ENCODE measurements at regions not wholly inside any gene's neighbourhood (a gene's known extent, or its start where the extent isn't known, plus 50 kb on each side); places are given as distances from the start of the nearest gene placed in this dataset.

DNA sequence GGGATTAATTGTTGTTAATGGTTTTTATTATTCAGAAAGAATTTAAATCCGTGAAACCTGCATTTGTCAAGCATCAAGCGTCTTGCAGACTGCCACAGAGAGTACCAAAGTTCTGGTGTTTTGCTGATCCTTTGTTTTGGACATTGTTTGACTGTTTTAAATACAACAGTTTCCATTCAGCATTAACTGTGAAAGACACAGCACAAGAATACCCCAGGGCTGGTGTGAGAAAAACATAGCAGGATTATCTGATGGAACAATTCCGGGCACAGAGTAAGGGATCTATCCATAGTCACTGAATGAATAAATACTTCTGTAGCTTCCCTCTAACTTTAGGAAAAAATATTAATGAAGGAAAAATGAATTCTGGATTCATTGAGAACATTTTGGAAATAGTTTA is 202.3 kb downstream of the LTN1 start:
- no peak for DNase-seq
- no peaks in the 10 kb centered on the region for H3K27me3 ChIP-seq (ENCODE audit: control insufficient read depth in 1 of 2, insufficient read depth in 2 of 2, low read length in 1 of 2)
- no peaks in the 10 kb centered on the region for H3K36me3 ChIP-seq (ENCODE audit: control insufficient read depth in 1 of 2, insufficient read depth in 2 of 2, low read length in 1 of 2)
- intact Hi-C loops (cut with DNase I), result no loop called here
- peaks cover 1% of the 10 kb centered on the region for H3K9me3 ChIP-seq (ENCODE audit: control insufficient read depth, low read length)
- peaks cover 0 to 2% of the 10 kb centered on the region in 2 donors for H3K4me1 ChIP-seq (ENCODE audit: control insufficient read depth in 1 of 2, insufficient read depth in 2 of 2, low read length in 2 of 2)
- ATAC-seq (ENCODE audit: low FRiP score), result no peak
- 82 to 83% methylated on average over 3 of the region's 3 CpGs for WGBS, 2 donors
- H3K4me3 ChIP-seq (ENCODE audit: low read length in 2 of 2), result no peak overlapping the region
- no peak overlapping the region for H3K27ac ChIP-seq (ENCODE audit: low read depth in 1 of 2, low read length in 2 of 2)

DNA sequence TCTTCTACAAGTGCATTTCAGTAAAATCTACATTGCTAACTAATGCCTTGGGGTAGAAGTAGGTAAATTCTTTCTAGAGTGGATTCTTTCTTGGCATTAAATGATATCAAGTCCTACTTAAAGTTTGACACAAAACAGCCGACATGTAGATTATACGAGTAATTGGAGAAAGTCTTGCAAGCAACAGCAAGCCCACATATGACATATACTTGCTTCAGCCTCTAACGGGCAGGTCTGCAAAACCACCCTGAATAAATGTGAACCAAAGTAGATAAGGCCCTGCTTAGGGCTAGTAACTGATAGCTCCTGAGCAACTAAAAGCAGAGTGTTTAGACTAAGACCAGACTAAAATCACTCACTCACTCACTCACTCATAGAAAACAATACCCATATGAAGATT is 203.2 kb downstream of the LTN1 start:
- Histone ChIP-seq H3K4me1 (ENCODE audit: control insufficient read depth in 1 of 2, insufficient read depth in 2 of 2, low read length in 2 of 2) (peaks cover 0 to 2% of the 10 kb centered on the region in 2 donors), H3K27ac (ENCODE audit: low read depth in 1 of 2, low read length in 2 of 2) (no peak overlapping the region), H3K36me3 (ENCODE audit: control insufficient read depth in 1 of 2, insufficient read depth in 2 of 2, low read length in 1 of 2) (no peaks in the 10 kb centered on the region), H3K27me3 (ENCODE audit: control insufficient read depth in 1 of 2, insufficient read depth in 2 of 2, low read length in 1 of 2) (no peaks in the 10 kb centered on the region), H3K4me3 (ENCODE audit: low read length in 2 of 2) (no peak overlapping the region), H3K9me3 (ENCODE audit: control insufficient read depth, low read length) (peaks cover 1% of the 10 kb centered on the region)
- intact Hi-C loops (cut with DNase I), result no loop called here
- DNase-seq, result no peak
- 56 to 58% methylated on average over 3 of the region's 3 CpGs for WGBS, 2 donors
- ATAC-seq (ENCODE audit: low FRiP score), result no peak

DNA sequence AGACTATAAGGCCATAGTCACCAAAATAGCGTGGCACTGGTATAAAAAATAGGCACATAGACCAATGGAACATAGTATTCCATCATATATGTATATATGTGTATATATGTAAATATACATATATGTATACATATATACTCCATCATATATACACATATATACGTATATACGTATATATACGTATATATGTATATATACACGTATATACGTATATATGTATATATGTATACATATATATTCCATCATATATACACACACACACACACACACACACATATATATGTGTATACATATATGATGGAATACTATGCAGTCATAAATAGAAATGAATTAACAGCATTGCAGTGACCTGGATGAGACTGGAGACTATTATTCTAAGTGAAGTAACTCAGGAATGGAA is 204.6 kb downstream of the LTN1 start:
- no peak overlapping the region for H3K27ac ChIP-seq (ENCODE audit: low read depth in 1 of 2, low read length in 2 of 2)
- ATAC-seq (ENCODE audit: low FRiP score), result no peak
- 88 to 96% methylated on average over 6 of the region's 6 CpGs for WGBS, 2 donors
- H3K36me3 ChIP-seq (ENCODE audit: control insufficient read depth in 1 of 2, insufficient read depth in 2 of 2, low read length in 1 of 2), result no peaks in the 10 kb centered on the region
- H3K4me1 ChIP-seq (ENCODE audit: control insufficient read depth in 1 of 2, insufficient read depth in 2 of 2, low read length in 2 of 2), result peaks cover 0 to 2% of the 10 kb centered on the region in 2 donors
- H3K4me3 ChIP-seq (ENCODE audit: low read length in 2 of 2), result no peak overlapping the region
- peaks cover 1% of the 10 kb centered on the region for H3K9me3 ChIP-seq (ENCODE audit: control insufficient read depth, low read length)
- H3K27me3 ChIP-seq (ENCODE audit: control insufficient read depth in 1 of 2, insufficient read depth in 2 of 2, low read length in 1 of 2), result no peaks in the 10 kb centered on the region
- DNase-seq, result no peak
- intact Hi-C loops (cut with DNase I), result no loop called here

GRCh38 chr21:28783641-28784185 is 209.0 kb downstream of the LTN1 start:
- Histone ChIP-seq H3K4me1 (ENCODE audit: control insufficient read depth in 1 of 2, insufficient read depth in 2 of 2, low read length in 2 of 2) (no peaks in the 10 kb centered on the region), H3K36me3 (ENCODE audit: control insufficient read depth in 1 of 2, insufficient read depth in 2 of 2, low read length in 1 of 2) (no peaks in the 10 kb centered on the region), H3K4me3 (ENCODE audit: low read length in 2 of 2) (no peak overlapping the region), H3K27me3 (ENCODE audit: control insufficient read depth in 1 of 2, insufficient read depth in 2 of 2, low read length in 1 of 2) (no peaks in the 10 kb centered on the region), H3K27ac (ENCODE audit: low read depth in 1 of 2, low read length in 2 of 2) (no peak overlapping the region), H3K9me3 (ENCODE audit: control insufficient read depth, low read length) (peaks cover 1% of the 10 kb centered on the region)
- no peak for DNase-seq
- WGBS, 2 donors, result 96 to 97% methylated on average over 32 of the region's 32 CpGs
- ATAC-seq (ENCODE audit: low FRiP score), result no peak
- intact Hi-C loops (cut with DNase I), result no loop called here

DNA sequence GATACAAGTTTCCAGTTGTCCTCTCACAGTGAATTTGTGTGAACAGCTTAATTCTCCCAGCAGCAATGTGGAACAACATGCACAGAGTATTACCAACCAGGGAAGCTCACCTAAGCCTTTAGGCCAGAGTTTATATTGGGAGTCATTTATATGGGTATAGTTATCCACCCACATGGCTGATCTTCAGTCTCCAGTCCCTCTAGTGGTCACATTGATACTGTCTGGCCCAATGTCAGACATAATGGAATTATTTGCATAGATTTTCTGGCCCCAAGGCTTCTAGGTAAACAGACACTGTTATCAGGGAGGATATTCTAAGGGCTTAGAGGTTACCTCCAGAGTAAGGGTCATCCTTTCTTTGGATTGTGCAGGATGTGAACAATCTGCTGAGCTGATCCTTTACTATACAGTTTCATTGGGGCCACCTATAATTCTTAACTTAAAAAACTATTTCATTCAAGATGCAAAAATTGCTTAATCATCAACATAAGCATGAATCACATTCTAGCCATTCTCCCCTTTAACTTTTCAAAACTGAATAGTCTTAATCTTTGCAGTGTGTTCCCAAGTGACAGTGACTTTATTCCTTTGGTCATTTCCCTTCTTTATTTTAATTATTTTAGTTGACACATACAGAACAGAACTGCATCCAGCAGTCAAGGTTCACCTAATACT is 210.9 kb downstream of the LTN1 start:
- intact Hi-C loops (cut with DNase I), result no loop called here
- peaks cover 0 to 3% of the 10 kb centered on the region in 2 donors for H3K4me1 ChIP-seq (ENCODE audit: control insufficient read depth in 1 of 2, insufficient read depth in 2 of 2, low read length in 2 of 2)
- DNase-seq (no peak), ATAC-seq (ENCODE audit: low FRiP score) (no peak)
- peaks cover 1% of the 10 kb centered on the region for H3K9me3 ChIP-seq (ENCODE audit: control insufficient read depth, low read length)
- H3K36me3 ChIP-seq (ENCODE audit: control insufficient read depth in 1 of 2, insufficient read depth in 2 of 2, low read length in 1 of 2), result no peaks in the 10 kb centered on the region
- H3K4me3 ChIP-seq (ENCODE audit: low read length in 2 of 2), result no peak overlapping the region
- H3K27me3 ChIP-seq (ENCODE audit: control insufficient read depth in 1 of 2, insufficient read depth in 2 of 2, low read length in 1 of 2), result no peaks in the 10 kb centered on the region
- no peak overlapping the region for H3K27ac ChIP-seq (ENCODE audit: low read depth in 1 of 2, low read length in 2 of 2)

- DNase-seq (no peak), ATAC-seq (ENCODE audit: low FRiP score) (no peak)
- Histone ChIP-seq H3K4me3 (ENCODE audit: low read length in 2 of 2) (no peak overlapping the region), H3K27me3 (ENCODE audit: control insufficient read depth in 1 of 2, insufficient read depth in 2 of 2, low read length in 1 of 2) (no peaks in the 10 kb centered on the region), H3K9me3 (ENCODE audit: control insufficient read depth, low read length) (no peaks in the 10 kb centered on the region), H3K4me1 (ENCODE audit: control insufficient read depth in 1 of 2, insufficient read depth in 2 of 2, low read length in 2 of 2) (peaks cover 0 to 3% of the 10 kb centered on the region in 2 donors), H3K27ac (ENCODE audit: low read depth in 1 of 2, low read length in 2 of 2) (no peak overlapping the region), H3K36me3 (ENCODE audit: control insufficient read depth in 1 of 2, insufficient read depth in 2 of 2, low read length in 1 of 2) (no peaks in the 10 kb centered on the region)
- intact Hi-C loops (cut with DNase I), result loop anchor here (2.0 to 10.0 kb wide), 3 partner anchors 19 to 1995 kb away; no protein-coding TSS in a partner anchor
Observed at GRCh38 chr21:28779914-28780313, 212.8 kb downstream of the LTN1 start.

GRCh38 chr21:28776251-28776650 is 216.4 kb downstream of the LTN1 start:
- Histone ChIP-seq H3K27me3 (ENCODE audit: control insufficient read depth in 1 of 2, insufficient read depth in 2 of 2, low read length in 1 of 2) (no peaks in the 10 kb centered on the region), H3K27ac (ENCODE audit: low read depth in 1 of 2, low read length in 2 of 2) (no peak overlapping the region), H3K9me3 (ENCODE audit: control insufficient read depth, low read length) (no peaks in the 10 kb centered on the region), H3K4me3 (ENCODE audit: low read length in 2 of 2) (no peak overlapping the region), H3K36me3 (ENCODE audit: control insufficient read depth in 1 of 2, insufficient read depth in 2 of 2, low read length in 1 of 2) (no peaks in the 10 kb centered on the region), H3K4me1 (ENCODE audit: control insufficient read depth in 1 of 2, insufficient read depth in 2 of 2, low read length in 2 of 2) (peaks cover 0 to 3% of the 10 kb centered on the region in 2 donors)
- intact Hi-C loops (cut with DNase I), result loop anchor here (10.0 kb wide), 2 partner anchors 159 to 1991 kb away; no protein-coding TSS in a partner anchor
- ATAC-seq (ENCODE audit: low FRiP score) (no peak), DNase-seq (no peak)
- WGBS, 2 donors, result 95 to 100% methylated on average over 2 of the region's 2 CpGs

DNA sequence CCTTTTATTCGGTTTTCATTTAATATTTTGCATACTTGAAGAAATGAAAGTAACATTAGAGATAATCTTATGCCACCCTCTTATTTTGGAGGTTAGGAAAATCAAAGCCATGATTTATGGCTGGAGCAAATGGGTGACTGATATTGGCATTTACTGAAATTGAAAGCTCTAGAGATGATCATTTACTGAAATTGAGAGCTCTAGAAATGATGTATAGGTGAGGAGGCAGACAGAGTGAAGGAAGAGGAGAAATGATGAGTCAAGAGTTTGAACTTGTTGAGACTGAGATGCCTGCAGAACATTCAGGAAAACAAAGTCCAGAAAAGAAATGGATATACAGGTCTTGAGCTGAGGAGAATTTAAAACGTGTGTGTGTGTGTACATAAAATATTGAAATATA is 217.6 kb downstream of the LTN1 start:
- ATAC-seq (ENCODE audit: low FRiP score) (no peak), DNase-seq (no peak)
- no peaks in the 10 kb centered on the region for H3K27me3 ChIP-seq (ENCODE audit: control insufficient read depth in 1 of 2, insufficient read depth in 2 of 2, low read length in 1 of 2)
- 39 to 40% methylated on average over 2 of the region's 2 CpGs for WGBS, 2 donors
- no peaks in the 10 kb centered on the region for H3K36me3 ChIP-seq (ENCODE audit: control insufficient read depth in 1 of 2, insufficient read depth in 2 of 2, low read length in 1 of 2)
- no peaks in the 10 kb centered on the region for H3K9me3 ChIP-seq (ENCODE audit: control insufficient read depth, low read length)
- no peak overlapping the region for H3K4me3 ChIP-seq (ENCODE audit: low read length in 2 of 2)
- H3K4me1 ChIP-seq (ENCODE audit: control insufficient read depth in 1 of 2, insufficient read depth in 2 of 2, low read length in 2 of 2), result peaks cover 3 to 9% of the 10 kb centered on the region in 2 donors
- no peak overlapping the region for H3K27ac ChIP-seq (ENCODE audit: low read depth in 1 of 2, low read length in 2 of 2)
- intact Hi-C loops (cut with DNase I), result loop anchor here (10.0 kb wide), 2 partner anchors 160 to 1990 kb away; no protein-coding TSS in a partner anchor

GRCh38 chr21:28773036-28773435 is 219.6 kb downstream of the LTN1 start:
- H3K27me3 ChIP-seq (ENCODE audit: control insufficient read depth in 1 of 2, insufficient read depth in 2 of 2, low read length in 1 of 2), result no peaks in the 10 kb centered on the region
- no peak overlapping the region for H3K4me3 ChIP-seq (ENCODE audit: low read length in 2 of 2)
- H3K36me3 ChIP-seq (ENCODE audit: control insufficient read depth in 1 of 2, insufficient read depth in 2 of 2, low read length in 1 of 2), result no peaks in the 10 kb centered on the region
- ATAC-seq (ENCODE audit: low FRiP score) (no peak), DNase-seq (no peak)
- peaks cover 5 to 10% of the 10 kb centered on the region in 2 donors for H3K4me1 ChIP-seq (ENCODE audit: control insufficient read depth in 1 of 2, insufficient read depth in 2 of 2, low read length in 2 of 2)
- no peaks in the 10 kb centered on the region for H3K9me3 ChIP-seq (ENCODE audit: control insufficient read depth, low read length)
- intact Hi-C loops (cut with DNase I), result loop anchor here (5.0 to 10.0 kb wide), 4 partner anchors 34 to 1988 kb away; no protein-coding TSS in a partner anchor
- WGBS, 2 donors, result 57 to 59% methylated on average over 2 of the region's 2 CpGs
- H3K27ac ChIP-seq (ENCODE audit: low read depth in 1 of 2, low read length in 2 of 2), result peak overlapping the region in 1 of 2 donors; percentile 82
